GM19099 (cell line): ENCODE measurements at regions not wholly inside any gene's neighbourhood (a gene's known extent, or its start where the extent isn't known, plus 50 kb on each side); places are given as distances from the start of the nearest gene placed in this dataset.

Source experiments
- POLR2A ChIP-seq: IDR thresholded peaks from 3 replicates; pipeline ENCODE4 v1.6.1; 2011; ENCODE audit warnings: low read depth; ENCODE audit not compliant: insufficient read length; ENCODE audit errors: extremely low read depth

- no peak for TF ChIP-seq POLR2A
Observed at GRCh38 chr10:80697926-80698325, 160.2 kb downstream of the SH2D4B start.

DNA sequence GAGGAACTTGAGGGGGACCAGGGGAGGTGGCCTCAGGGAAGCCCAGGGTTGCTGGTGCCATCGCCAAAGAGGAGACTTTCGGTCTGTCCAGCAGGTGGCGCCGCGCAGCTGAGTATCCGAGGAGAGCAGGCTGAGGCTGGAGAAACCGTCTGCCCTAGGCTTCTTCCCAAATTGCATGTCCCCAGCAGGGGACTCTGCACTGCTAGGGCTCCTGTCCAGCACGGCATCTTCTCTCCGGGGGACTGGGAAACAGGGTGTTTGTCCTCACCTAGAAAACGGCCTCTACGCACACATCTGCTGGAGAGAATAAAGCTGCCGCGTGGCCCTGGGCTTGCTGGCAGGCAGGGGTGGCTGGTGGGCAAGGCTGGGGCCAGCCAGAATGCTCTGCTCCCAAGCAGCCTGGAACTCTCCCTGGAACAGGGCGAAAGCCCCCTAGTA, 161.9 kb downstream of the SH2D4B start:
- TF ChIP-seq POLR2A = no peak

DNA sequence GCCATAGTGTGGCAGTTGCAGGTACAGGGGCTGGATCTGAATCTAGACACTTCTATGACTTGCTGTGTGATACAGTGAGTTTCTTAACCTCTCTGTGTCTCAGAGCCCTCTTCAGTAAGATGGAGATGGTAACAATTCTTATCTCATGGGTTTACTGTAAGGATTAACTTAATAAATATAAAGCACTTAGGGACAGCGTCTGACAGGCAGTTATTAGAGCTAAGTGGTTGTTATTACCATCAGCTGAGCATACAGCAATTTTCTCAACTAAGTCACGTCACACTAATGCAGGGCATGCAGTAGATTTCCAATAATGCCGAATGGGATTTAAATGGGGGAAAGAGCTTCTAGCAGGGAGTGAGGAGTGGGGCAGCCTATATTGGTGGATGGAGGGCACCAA, 162.6 kb downstream of the SH2D4B start:
- TF ChIP-seq POLR2A = no peak

GRCh38 chr10:80700760-80701444, 163.2 kb downstream of the SH2D4B start:
- TF ChIP-seq POLR2A = no peak

DNA sequence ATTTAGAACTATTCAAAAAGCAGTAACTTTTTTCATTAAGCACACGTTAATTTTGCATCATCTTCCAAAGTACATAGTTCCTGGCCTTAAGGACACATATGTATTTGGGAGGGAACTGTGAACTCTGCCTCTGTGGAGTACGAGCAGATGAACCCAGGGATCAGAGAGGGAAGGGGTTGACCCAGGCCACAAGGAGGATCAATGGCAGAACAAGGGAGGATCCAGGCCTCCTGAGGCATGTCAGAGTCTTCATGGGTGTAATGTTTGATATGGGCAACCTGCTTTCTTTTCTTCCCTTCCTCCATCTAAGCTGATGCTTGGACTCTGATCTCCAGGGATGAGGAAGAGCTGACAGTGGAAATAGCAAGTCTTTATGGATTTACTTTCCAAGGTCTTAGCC, 164.0 kb downstream of the SH2D4B start:
- TF ChIP-seq POLR2A = no peak

GRCh38 chr10:80702143-80702542, 164.4 kb downstream of the SH2D4B start:
- TF ChIP-seq POLR2A = no peak

- TF ChIP-seq POLR2A = no peak
Observed at GRCh38 chr10:80705899-80706298, 168.2 kb downstream of the SH2D4B start.

DNA sequence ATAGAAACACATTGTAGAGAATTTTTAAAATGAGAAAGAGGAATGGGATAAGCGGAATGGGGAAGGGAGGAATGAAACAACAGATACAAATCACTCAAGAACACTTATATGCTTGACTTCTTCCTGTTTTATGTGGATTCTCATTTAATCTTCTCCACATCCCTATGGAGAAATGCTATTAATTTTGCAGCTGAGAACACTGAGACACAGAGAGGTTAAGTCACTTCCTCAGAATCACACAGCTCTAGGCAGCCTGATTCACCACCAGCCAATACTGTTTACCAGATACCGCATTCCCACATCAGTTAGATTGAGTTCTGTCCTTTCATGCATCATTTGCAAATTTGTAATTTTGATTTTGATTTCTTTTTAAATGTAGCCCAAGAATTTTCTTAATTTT, 170.5 kb downstream of the SH2D4B start:
- TF ChIP-seq POLR2A = no peak

DNA sequence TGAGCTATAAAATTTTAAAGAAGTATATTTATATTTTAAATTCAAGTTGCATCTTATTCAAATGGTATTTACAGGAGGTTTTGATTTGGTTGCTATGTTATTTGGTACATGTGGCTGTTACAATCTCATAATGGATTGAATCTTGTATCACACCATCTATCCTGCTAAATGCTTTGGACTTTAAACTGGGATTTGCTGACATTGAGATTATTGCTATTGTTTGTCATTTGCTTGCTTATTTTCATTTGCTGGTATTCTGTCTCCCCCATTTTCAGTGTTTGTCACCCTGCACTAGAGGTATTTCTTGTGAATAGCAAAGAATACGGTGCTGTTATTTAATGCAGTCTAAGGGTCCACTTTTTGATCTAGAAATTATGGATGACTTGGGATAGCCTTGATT, 171.1 kb downstream of the SH2D4B start:
- no peak for TF ChIP-seq POLR2A

- no peak for TF ChIP-seq POLR2A
Observed at GRCh38 chr10:80709866-80710265, 172.2 kb downstream of the SH2D4B start.

DNA sequence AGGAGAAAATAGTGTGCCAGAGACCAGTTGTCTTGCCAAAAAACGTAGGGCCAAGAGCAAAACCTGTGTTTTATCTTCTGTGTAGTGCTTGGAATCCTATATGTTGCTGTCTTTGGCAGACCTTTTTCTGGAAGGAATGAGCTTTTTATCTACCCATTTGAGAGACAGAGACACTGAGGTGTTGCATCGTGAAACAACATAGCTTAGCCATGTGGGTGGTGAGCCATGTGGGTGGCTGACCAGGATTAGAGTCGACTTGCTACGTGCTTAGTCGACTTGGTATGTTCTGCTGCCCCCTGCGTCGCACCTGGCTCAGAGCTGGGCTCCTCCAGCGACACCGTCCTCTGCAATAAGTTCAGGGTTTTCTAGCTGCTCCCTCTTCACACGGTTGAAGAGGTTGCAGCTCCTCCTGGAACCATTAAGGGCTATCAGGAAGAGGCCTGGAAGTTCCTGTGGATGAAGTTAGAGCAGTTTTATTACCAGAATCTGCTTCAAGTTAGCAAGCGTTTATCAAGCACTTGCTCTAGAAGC, 175.8 kb downstream of the SH2D4B start:
- TF ChIP-seq POLR2A = no peak

DNA sequence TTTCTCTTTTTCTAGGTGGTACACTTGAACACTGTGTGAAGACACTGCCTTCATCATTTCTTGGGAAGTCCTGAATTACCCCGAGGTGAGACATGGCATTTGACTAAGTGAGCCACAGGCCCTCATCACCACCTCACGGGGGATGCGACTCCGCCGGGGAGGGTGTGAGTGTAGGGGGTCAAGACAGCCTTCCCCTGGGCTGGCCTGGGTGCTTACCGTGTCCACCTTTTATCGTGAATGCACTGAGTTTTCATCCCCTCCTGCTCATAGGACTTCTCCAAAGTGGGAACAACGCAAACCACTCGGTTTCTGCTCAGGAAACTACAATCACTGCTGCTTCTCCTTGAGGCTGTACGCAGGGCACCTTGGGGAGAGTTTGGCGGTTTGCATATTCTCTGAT, 176.9 kb downstream of the SH2D4B start:
- no peak for TF ChIP-seq POLR2A

DNA sequence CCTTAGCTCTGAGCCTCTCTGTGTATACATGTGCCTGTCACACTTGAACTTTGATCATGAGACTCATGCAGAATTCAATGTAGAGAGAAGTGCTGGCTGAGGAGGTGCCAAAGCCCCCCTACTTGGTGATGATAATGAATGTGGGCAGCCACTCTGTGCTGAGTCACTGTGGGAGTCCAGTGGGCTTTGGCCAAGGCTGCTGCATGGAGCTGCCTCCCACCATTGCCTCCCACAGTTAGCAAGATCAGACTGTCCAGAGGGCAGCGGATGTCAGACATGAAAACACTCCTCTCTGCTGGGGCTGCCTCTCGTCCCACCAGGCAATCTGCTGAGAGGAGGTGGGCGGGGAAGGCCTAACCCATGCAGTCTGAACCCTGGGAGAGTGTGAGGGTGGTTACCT, 180.3 kb downstream of the SH2D4B start:
- no peak for TF ChIP-seq POLR2A

- TF ChIP-seq POLR2A = no peak
Observed at GRCh38 chr10:80719935-80720334, 182.2 kb downstream of the SH2D4B start.

GRCh38 chr10:80720549-80720948, 182.8 kb downstream of the SH2D4B start:
- TF ChIP-seq POLR2A = no peak

- no peak for TF ChIP-seq POLR2A
Observed at GRCh38 chr10:80729896-80730295, 192.2 kb downstream of the SH2D4B start.

DNA sequence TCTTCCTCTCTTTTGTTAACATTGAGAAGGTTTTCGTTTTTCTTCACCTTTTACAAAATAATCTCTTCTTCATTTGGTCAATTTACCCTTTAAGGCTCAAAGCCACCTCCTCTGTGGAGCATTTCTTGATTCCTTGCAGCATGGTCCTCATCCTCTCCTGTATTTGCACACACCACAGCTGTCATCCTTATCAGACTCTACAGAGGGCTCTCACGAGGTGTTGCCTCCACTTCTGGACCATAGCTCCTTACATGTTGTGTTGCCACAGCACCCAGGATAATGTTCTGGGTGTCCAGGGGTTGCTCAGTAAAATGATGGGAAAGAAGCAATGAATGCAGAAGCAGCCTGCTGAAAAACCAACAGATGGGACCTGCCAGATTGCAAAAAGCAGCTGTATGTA, 192.8 kb downstream of the SH2D4B start:
- no peak for TF ChIP-seq POLR2A

DNA sequence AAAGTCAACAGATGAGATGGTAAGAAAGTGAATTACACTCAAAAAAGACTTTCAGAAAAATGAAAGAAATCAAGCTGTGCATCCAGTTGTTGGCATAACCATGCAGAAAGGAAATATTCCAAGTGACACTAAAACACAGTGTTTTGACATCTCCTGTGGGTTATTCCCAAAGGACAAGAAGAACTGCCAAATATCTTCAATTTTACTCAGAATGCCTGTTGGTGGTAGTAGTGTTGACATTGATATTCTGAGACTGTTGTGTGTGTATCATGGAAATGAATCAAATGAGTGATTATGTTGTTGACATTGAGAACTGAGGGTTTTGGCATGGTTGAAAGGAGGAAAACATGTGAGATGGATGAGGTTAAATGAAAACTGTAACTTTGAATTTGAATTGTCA, 196.9 kb downstream of the SH2D4B start:
- TF ChIP-seq POLR2A = no peak

- TF ChIP-seq POLR2A = no peak
Observed at GRCh38 chr10:80737209-80737608, 199.5 kb downstream of the SH2D4B start.
